ENCODE measurements at regions not wholly inside any gene's neighbourhood (a gene's known extent, or its start where the extent isn't known, plus 50 kb on each side); places are given as distances from the start of the nearest gene placed in this dataset.

DNA sequence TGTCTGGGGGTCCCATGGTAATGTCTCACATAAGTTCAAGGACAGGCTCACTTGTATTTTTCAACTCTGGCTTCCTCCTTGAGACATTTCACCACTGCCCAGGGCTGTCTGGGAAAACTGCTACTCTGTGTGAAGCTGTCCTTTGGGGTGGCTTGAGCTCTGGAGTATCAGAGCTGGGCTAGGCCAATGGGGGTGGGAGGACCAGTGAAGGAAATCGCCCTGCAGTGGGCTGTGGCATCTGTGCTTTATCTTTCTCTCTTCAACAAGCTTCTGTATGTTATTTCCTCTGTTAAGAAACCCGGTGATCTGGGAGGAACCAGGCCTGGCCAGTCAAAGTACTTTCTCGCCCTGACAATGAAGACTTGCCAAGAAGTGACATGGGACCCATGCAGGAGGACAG, 87.4 kb downstream of the SMIM20 start (continued):
- no peak for TF ChIP-seq RAD21 (IDR thresholded peaks at IDR 0.05 in 1 of 2, conservative IDR thresholded peaks at IDR 0.05 in 1 of 2; ENCODE audit: low read depth in 2 of 2, low read length in 2 of 2)

Measured in H1 (cell line).